K562 (cell line): ENCODE measurements at regions not wholly inside any gene's neighbourhood (a gene's known extent, or its start where the extent isn't known, plus 50 kb on each side); places are given as distances from the start of the nearest gene placed in this dataset.

ENCODE experiments used
- ATAC-seq: fragments of 200-7000 bp; cut with Tn5 transposase; 3 replicates; pipeline ENCODE4 v1.9.1; 2020; ENCODE audit warnings: moderate library complexity
- BruUV-seq: library from RNA; stranded (reverse); fragments of 400-500 nt; replicated peaks from 2 replicates; lab custom pipeline; 2021; lab: Mats Ljungman, UMichigan
- CTCF ChIA-PET: fragments of 300-600 bp; formaldehyde crosslinking; extraction: SDS; loops from one replicate; lab custom pipeline; 2021; ENCODE audit warnings: low intra/inter-chr PET ratio; lab: Yijun Ruan, JAX
- POLR2A ChIA-PET: fragments of 300-600, 350-650 bp; sonication (Branson Sonifier 250); formaldehyde crosslinking; extraction: SDS; loops from one replicate; lab custom pipeline; 2021; ENCODE audit warnings: antibody characterized with exemption, inconsistent platforms; lab: Yijun Ruan, JAX
- DNase-seq, 4 experiments: peaks; one replicate each; pipeline versions ENCODE4 v3.0.0 to v3.0.0-alpha.2; 2011 to 2018; ENCODE audit warnings: low spot score in 3 of 4, mixed read lengths in 3 of 4; ENCODE audit errors: extremely low read depth in 1 of 4
- FAIRE-seq: peaks from 2 replicates; lab custom pipeline; 2011; peaks lifted over from hg19 to GRCh38; lab: Jason Lieb, UNC
- H2AFZ ChIP-seq: 2 replicates; pipeline ENCODE4 v1.6.0; 2011; ENCODE audit warnings: low read depth, low read length, control low read depth, inconsistent platforms
- H3K27ac ChIP-seq: fragments of 200-600 bp; 3 replicates; pipeline ENCODE4 v1.8.0; 2011; ENCODE audit warnings: low read depth, mild to moderate bottlenecking, control low read depth, inconsistent platforms, low read length, moderate library complexity, mixed read lengths; ENCODE audit errors: extremely low read depth
- H3K27me3 ChIP-seq, 2 experiments: fragments of 300-600 bp in 1 of 2; 2 replicates in 1 of 2; 3 replicates in 1 of 2; pipeline versions ENCODE4 v1.6.0 to v1.8.0; 2011; ENCODE audit warnings: inconsistent platforms in 2 of 2, low read length in 2 of 2, mild to moderate bottlenecking in 1 of 2, mixed read lengths in 1 of 2, moderate library complexity in 1 of 2; ENCODE audit not compliant: control insufficient read depth in 2 of 2, insufficient read depth in 2 of 2
- H3K36me3 ChIP-seq: fragments of 300-600 bp; 3 replicates; pipeline ENCODE4 v1.8.0; 2011; ENCODE audit warnings: mild to moderate bottlenecking, low read length, inconsistent platforms; ENCODE audit not compliant: control insufficient read depth, insufficient read depth
- H3K4me1 ChIP-seq, 2 experiments: fragments of 200-600 bp in 1 of 2; replicated peaks in 1 of 2; 2 replicates in 1 of 2; 3 replicates in 1 of 2; pipeline versions ENCODE4 v1.5.1 to v1.8.0; 2011; ENCODE audit warnings: inconsistent platforms in 2 of 2, low read length in 2 of 2, mild to moderate bottlenecking in 1 of 2, mixed read lengths in 1 of 2, moderate library complexity in 1 of 2; ENCODE audit not compliant: control insufficient read depth in 2 of 2, insufficient read depth in 2 of 2
- H3K4me2 ChIP-seq: 2 replicates; pipeline ENCODE4 v1.6.1; 2011; ENCODE audit warnings: low read length, control low read depth, inconsistent platforms, mixed read lengths; ENCODE audit not compliant: insufficient read depth
- H3K4me3 ChIP-seq: fragments of 200-600 bp; sonication (generic), shearing (Covaris generic); 2 replicates; pipeline ENCODE4 v1.5.1; 2016; ENCODE audit warnings: control low read depth, inconsistent platforms
- H3K79me2 ChIP-seq: fragments of 200-600 bp; 3 replicates; pipeline ENCODE4 v1.8.0; 2011; ENCODE audit warnings: low read length, inconsistent platforms; ENCODE audit not compliant: control insufficient read depth, insufficient read depth
- H3K9ac ChIP-seq, 2 experiments: 2 replicates each; pipeline versions ENCODE4 v1.6.0 to v1.6.1; 2011; ENCODE audit warnings: low read depth in 2 of 2, low read length in 2 of 2, control low read depth in 1 of 2, inconsistent platforms in 1 of 2, mild to moderate bottlenecking in 1 of 2, mixed read lengths in 1 of 2; ENCODE audit not compliant: insufficient read depth in 1 of 2
- H3K9me1 ChIP-seq: one replicate; pipeline ENCODE4 v1.6.0; 2011; ENCODE audit warnings: inconsistent platforms, mild to moderate bottlenecking, low read length, moderate library complexity; ENCODE audit not compliant: control insufficient read depth, insufficient read depth
- H3K9me3 ChIP-seq: replicated peaks from 2 replicates; pipeline ENCODE4 v1.5.1; 2011; ENCODE audit warnings: low read depth, low read length, inconsistent platforms; ENCODE audit not compliant: control insufficient read depth, insufficient read depth
- H4K20me1 ChIP-seq: replicated peaks from 2 replicates; pipeline ENCODE4 v1.6.1; 2011; ENCODE audit warnings: low read length, inconsistent platforms, mixed read lengths; ENCODE audit not compliant: control insufficient read depth, insufficient read depth
- CTCF ChIP-seq, 3 experiments: IDR thresholded peaks in 2 of 3; conservative IDR thresholded peaks in 1 of 3; 2 replicates each; pipeline ENCODE4 v1.5.1; 2011 to 2012; ENCODE audit warnings: low read length in 3 of 3, mild to moderate bottlenecking in 3 of 3, control low read depth in 2 of 3, improper control_type of control experiment in 1 of 3, inconsistent platforms in 1 of 3, low read depth in 1 of 3, mixed read lengths in 1 of 3, moderate library complexity in 1 of 3; ENCODE audit not compliant: insufficient read depth in 2 of 3
- MGA ChIP-seq: fragments of 450-650 bp; IDR thresholded peaks from 2 replicates; pipeline ENCODE4 v1.6.1; 2016; ENCODE audit warnings: mild to moderate bottlenecking, moderate library complexity
- SRSF1 ChIP-seq: fragments of 200-400 bp; formaldehyde crosslinking; IDR thresholded peaks from 2 replicates; pipeline ENCODE4 v1.6.1; 2017; ENCODE audit warnings: mild to moderate bottlenecking, low read depth, low read length, moderate library complexity
- ZZZ3 ChIP-seq: fragments of 450-650 bp; IDR thresholded peaks from 2 replicates; pipeline ENCODE4 v1.6.1; 2016; ENCODE audit warnings: antibody characterized with exemption, mild to moderate bottlenecking, moderate library complexity
- WGBS: fragments of 100-300 bp; shearing (Covaris generic); methylation state at CpG from one replicate; pipeline ENCODE4 v1.1.6; 2016; ENCODE audit warnings: low coverage, mixed read lengths; ENCODE audit not compliant: insufficient coverage; ENCODE audit errors: missing lambda C conversion rate; 5-methylcytosine and 5-hydroxymethylcytosine counted together
- in situ Hi-C: fragments of 300-500 bp; cut with MboI; formaldehyde crosslinking; loops from 4 replicates; pipeline ENCODE4 v1.15.0; 2018; ENCODE audit warnings: inconsistent platforms, mixed read lengths
- intact Hi-C: fragments of 100-400 bp; cut with micrococcal nuclease; formaldehyde crosslinking; loops from 2 replicates; pipeline ENCODE4 v1.14.2; 2022

GRCh38 chr9:7607421-7607820, 192.2 kb downstream of the DMAC1 start:
- no TSS peak for BruUV-seq
- no peak for TF ChIP-seq ZZZ3
- no peak for TF ChIP-seq SRSF1
- no peak for TF ChIP-seq CTCF (IDR thresholded peaks at IDR 0.05 in 2 of 3, conservative IDR thresholded peaks at IDR 0.05 in 1 of 3; ENCODE audit: insufficient read depth in 2 of 3, low read depth in 1 of 3, low read length in 3 of 3)
- TF ChIP-seq MGA, result no peak
- TF ChIP-seq, all 486 proteins: peak for 0
- in situ Hi-C loops, result no loop called here
- Histone ChIP-seq H3K9me3 (no peaks in the 10 kb centered on the region), H3K4me1 (no peaks in the 10 kb centered on the region), H3K27ac (no peak overlapping the region), H3K4me2 (no peak overlapping the region), H3K79me2 (no peaks in the 10 kb centered on the region), H3K9ac (no peak overlapping the region), H3K27me3 (no peaks in the 10 kb centered on the region), H3K4me3 (no peak overlapping the region), H4K20me1 (no peaks in the 10 kb centered on the region), H3K9me1 (no peaks in the 10 kb centered on the region), H2AFZ (no peak overlapping the region), H3K36me3 (no peaks in the 10 kb centered on the region)
- WGBS, result 0% methylated on average over 2 of the region's 2 CpGs
- no peak for DNase-seq
- ChIA-PET CTCF (no interaction called here), POLR2A (no interaction called here)
- FAIRE-seq, result no peak
- ATAC-seq, result no peak
- intact Hi-C loops, result no loop called here
